ENCODE measurements at regions not wholly inside any gene's neighbourhood (a gene's known extent, or its start where the extent isn't known, plus 50 kb on each side); places are given as distances from the start of the nearest gene placed in this dataset.
A peak's percentile ranks its signal among the peaks of the same experiment; 100 is the strongest.

- peak; percentile 30; the same call in 1 of the 2 replicates for TF ChIP-seq PRDM15 (CRISPR knock-in tag; IDR thresholded peaks at IDR 0.05)
- no peak; the same call in 1 of the 2 replicates for TF ChIP-seq ZNF782 (CRISPR knock-in tag; IDR thresholded peaks at IDR 0.05; ENCODE audit: borderline replicate concordance)
- no peak for TF ChIP-seq ZNF563 (CRISPR knock-in tag; IDR thresholded peaks at IDR 0.05)
- TF ChIP-seq MNT (IDR thresholded peaks at IDR 0.05) = 0 out of 2 replicates have a peak, but pooled peaks have one; percentile 27
- 0 out of 2 replicates have a peak, but pooled peaks have one; percentile 33 for TF ChIP-seq ZSCAN12 (CRISPR knock-in tag; IDR thresholded peaks at IDR 0.05)
- TF ChIP-seq RARA (CRISPR knock-in tag; IDR thresholded peaks at IDR 0.05) = peak; percentile 90
- no peak for TF ChIP-seq RBAK (CRISPR knock-in tag; IDR thresholded peaks at IDR 0.05)
- TF ChIP-seq SALL1 (CRISPR knock-in tag; IDR thresholded peaks at IDR 0.05) = peak; percentile 94
- TF ChIP-seq CREB3 (CRISPR knock-in tag; IDR thresholded peaks at IDR 0.05) = 0 out of 2 replicates have a peak, but pooled peaks have one; percentile 2
- TF ChIP-seq ZFP82 (CRISPR knock-in tag; IDR thresholded peaks at IDR 0.05; ENCODE audit: borderline replicate concordance) = no peak
- no peak for TF ChIP-seq TCF12 (IDR thresholded peaks at IDR 0.05)
- TF ChIP-seq TCF12 (CRISPR knock-in tag; IDR thresholded peaks at IDR 0.05) = peak; percentile 100
- peak; percentile 88 for TF ChIP-seq ZKSCAN5 (CRISPR knock-in tag; IDR thresholded peaks at IDR 0.05)
- no peak for TF ChIP-seq IKZF4 (CRISPR knock-in tag; IDR thresholded peaks at IDR 0.05; ENCODE audit: borderline replicate concordance, low read depth, not compliant biosample characterization)
- 0 out of 2 replicates have a peak, but pooled peaks have one; percentile 58 for TF ChIP-seq SNAPC4 (CRISPR knock-in tag; IDR thresholded peaks at IDR 0.05)
- peak; percentile 71; the same call in 1 of the 2 replicates for TF ChIP-seq ZNF761 (CRISPR knock-in tag; conservative IDR thresholded peaks at IDR 0.05)
Observed at GRCh38 chr2:215680605-215681598, 245.0 kb upstream of the FN1 start (continued).

All from HepG2 (cell line).